Ovary (tissue), 7 donors: ENCODE measurements at regions not wholly inside any gene's neighbourhood (a gene's known extent, or its start where the extent isn't known, plus 50 kb on each side); places are given as distances from the start of the nearest gene placed in this dataset.

Experiments used
- DNase-seq, 5 donors: peaks; one replicate each; pipeline ENCODE4 v3.0.0-alpha.2; 2019 to 2020
- H3K27ac ChIP-seq, 2 donors: fragments of 200-600 bp; one replicate each; pipeline versions ENCODE4 v1.5.1 to v1.8.0; 2019 to 2022
- H3K27me3 ChIP-seq: fragments of 200-600 bp; one replicate; pipeline ENCODE4 v1.8.0; 2022
- H3K36me3 ChIP-seq: fragments of 200-600 bp; sonication (generic); one replicate; pipeline ENCODE4 v1.5.1; 2019
- H3K4me1 ChIP-seq: one replicate; pipeline ENCODE4 v1.8.1; 2013; ENCODE audit warnings: mild to moderate bottlenecking, moderate library complexity; ENCODE audit not compliant: insufficient read depth
- H3K4me3 ChIP-seq: fragments of 200-600 bp; sonication (generic); one replicate; pipeline ENCODE4 v1.5.1; 2017
- H3K9me3 ChIP-seq, 2 donors: fragments of 200-600 bp in 1 of 2; sonication (generic) in 1 of 2; one replicate each; pipeline versions ENCODE4 v1.5.1 to v1.8.1; 2013 to 2019; ENCODE audit warnings: mild to moderate bottlenecking in 1 of 2, moderate library complexity in 1 of 2
- CTCF ChIP-seq, 3 donors: fragments of 450-650 bp in 2 of 3; fragments of 200-600 bp in 1 of 3; IDR thresholded peaks; one replicate each; pipeline versions ENCODE4 v1.5.1 to v1.8.0; 2016 to 2022; ENCODE audit warnings: antibody characterized with exemption in 3 of 3, mild to moderate bottlenecking in 1 of 3
- EP300 ChIP-seq: sonication (generic); formaldehyde crosslinking; IDR thresholded peaks from one replicate; pipeline ENCODE4 v1.6.1; 2017; ENCODE audit warnings: antibody characterized with exemption
- POLR2A ChIP-seq: fragments of 450-650 bp; IDR thresholded peaks from one replicate; pipeline ENCODE4 v1.6.1; 2017; ENCODE audit warnings: antibody characterized with exemption, mild to moderate bottlenecking, moderate library complexity
- WGBS, 3 donors: extraction: QIAGEN DNeasy Blood & Tissue Kit in 1 of 3; methylation state at CpG; one replicate each; pipeline versions ENCODE4 v1.1.5 to v1.1.7; 2013 to 2017; 5-methylcytosine and 5-hydroxymethylcytosine counted together
- intact Hi-C, 4 donors: fragments of 100-400 bp; cut with DNase I; formaldehyde crosslinking; loops; one replicate each; pipeline versions ENCODE4 v1.11.0 to v1.15.1; 2022 to 2023
- donor health status: DM: no; HTN: no; CAD: no; lungs with moderate emphysema.
- donor health status: DM: no; HTN: no; CAD: no.
- donor health status: Bipolar disorder and iron deficiency.
- donor health status: DM: no; HTN: no; CAD: no.
- donor health status: DM: yes; HTN: yes; CAD: no.

DNA sequence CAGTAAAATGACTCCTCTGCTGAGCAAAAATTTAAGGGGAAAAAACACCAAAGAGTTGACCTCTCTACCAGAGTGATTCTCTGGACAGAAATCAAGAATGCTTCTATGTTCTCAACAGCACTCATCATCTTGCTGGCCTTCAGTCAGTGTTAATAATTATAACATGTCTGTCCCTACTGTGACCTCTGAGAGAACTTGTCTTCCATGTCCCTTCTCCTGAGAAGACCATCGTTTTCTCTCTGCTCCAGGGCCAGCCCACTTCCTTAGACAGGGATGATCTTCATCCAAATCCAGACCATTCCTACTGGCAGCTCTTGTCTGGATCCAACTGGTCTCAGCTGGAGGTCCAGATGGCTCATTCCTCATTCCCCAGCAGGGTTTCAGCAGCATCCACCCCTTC is 139.0 kb upstream of the NECTIN3 start:
- TF ChIP-seq EP300: no peak
- no peak for TF ChIP-seq POLR2A
- no peak for TF ChIP-seq CTCF (IDR thresholded peaks at IDR 0.05)
- 58 to 61% (median 60%) methylated on average over 1 of the region's 1 CpG for WGBS, 3 donors
- Histone ChIP-seq H3K27ac (no peak overlapping the region), H3K4me1 (no peaks in the 10 kb centered on the region), H3K27me3 (no peaks in the 10 kb centered on the region), H3K4me3 (no peak overlapping the region), H3K36me3 (no peaks in the 10 kb centered on the region), H3K9me3 (no peaks in the 10 kb centered on the region)
- intact Hi-C loops: no loop called here
- no peak for DNase-seq

- TF ChIP-seq POLR2A (no peak), EP300 (no peak), CTCF (IDR thresholded peaks at IDR 0.05) (no peak)
- H3K9me3 ChIP-seq: no peaks in the 10 kb centered on the region
- H3K27ac ChIP-seq: no peak overlapping the region
- WGBS, 3 donors: 81 to 84% (median 83%) methylated on average over 4 of the region's 4 CpGs
- no peak overlapping the region for H3K4me3 ChIP-seq
- no peaks in the 10 kb centered on the region for H3K27me3 ChIP-seq
- DNase-seq: no peak
- no peaks in the 10 kb centered on the region for H3K36me3 ChIP-seq
- no peaks in the 10 kb centered on the region for H3K4me1 ChIP-seq
- intact Hi-C loops: no loop called here
Observed at GRCh38 chr3:110933821-110934426, 137.7 kb upstream of the NECTIN3 start.

DNA sequence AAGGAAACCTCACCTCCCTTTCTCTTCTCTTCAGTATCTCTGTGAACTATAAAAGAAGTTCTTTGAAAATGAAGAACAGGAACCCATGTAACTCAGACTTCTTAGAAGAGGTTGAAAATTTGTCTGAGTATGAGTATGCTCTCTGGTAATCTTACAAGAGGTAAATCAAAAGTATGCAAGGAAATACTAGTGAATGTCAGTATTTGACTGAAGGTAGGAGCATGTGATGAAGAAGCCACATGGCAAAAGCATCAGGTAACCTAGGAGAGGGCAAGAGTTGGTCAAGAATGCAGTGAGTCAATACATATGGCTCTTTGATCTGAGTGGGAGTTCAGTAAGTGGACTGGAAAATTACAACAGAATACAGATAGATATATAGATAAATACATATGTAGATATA is 133.0 kb upstream of the NECTIN3 start:
- Histone ChIP-seq H3K27ac (no peak overlapping the region), H3K9me3 (no peaks in the 10 kb centered on the region), H3K4me1 (no peaks in the 10 kb centered on the region), H3K27me3 (no peaks in the 10 kb centered on the region), H3K36me3 (no peaks in the 10 kb centered on the region), H3K4me3 (no peak overlapping the region)
- TF ChIP-seq POLR2A (no peak), CTCF (IDR thresholded peaks at IDR 0.05) (no peak), EP300 (no peak)
- intact Hi-C loops: no loop called here
- DNase-seq: no peak

DNA sequence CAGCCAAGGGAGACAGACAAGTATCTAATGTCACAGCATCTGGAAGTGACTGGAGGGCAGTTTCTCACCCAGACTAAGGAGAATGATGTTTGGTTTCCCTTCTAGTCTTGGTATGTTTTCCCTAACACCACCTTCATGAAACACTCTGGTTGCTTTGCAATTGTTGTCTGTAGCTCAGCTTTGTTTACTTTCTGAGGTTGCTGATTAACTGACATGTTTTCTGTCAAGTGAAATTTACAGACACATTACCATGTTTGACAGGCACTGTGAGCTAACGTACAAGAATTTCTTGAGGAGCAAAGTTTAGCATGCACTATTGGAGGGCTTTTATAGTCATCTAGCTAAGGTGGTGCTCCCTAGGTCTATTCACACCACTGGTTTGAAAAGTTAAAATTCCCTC is 131.6 kb upstream of the NECTIN3 start:
- intact Hi-C loops: no loop called here
- no peaks in the 10 kb centered on the region for H3K36me3 ChIP-seq
- WGBS, 3 donors: 42 to 67% (median 64%) methylated on average over 1 of the region's 1 CpG
- TF ChIP-seq CTCF (IDR thresholded peaks at IDR 0.05) (no peak), EP300 (no peak), POLR2A (no peak)
- no peaks in the 10 kb centered on the region for H3K9me3 ChIP-seq
- H3K27ac ChIP-seq: no peak overlapping the region
- no peaks in the 10 kb centered on the region for H3K4me1 ChIP-seq
- no peak overlapping the region for H3K4me3 ChIP-seq
- no peaks in the 10 kb centered on the region for H3K27me3 ChIP-seq
- DNase-seq: no peak

- intact Hi-C loops: no loop called here
- 77 to 94% (median 90%) methylated on average over 1 of the region's 1 CpG for WGBS, 3 donors
- H3K36me3 ChIP-seq: no peaks in the 10 kb centered on the region
- peaks cover 0 to 7% of the 10 kb centered on the region in 2 donors for H3K9me3 ChIP-seq
- DNase-seq: no peak
- no peak overlapping the region for H3K4me3 ChIP-seq
- H3K27me3 ChIP-seq: no peaks in the 10 kb centered on the region
- H3K27ac ChIP-seq: no peak overlapping the region
- TF ChIP-seq POLR2A: no peak
- no peak for TF ChIP-seq EP300
- no peak for TF ChIP-seq CTCF (IDR thresholded peaks at IDR 0.05)
- H3K4me1 ChIP-seq: no peaks in the 10 kb centered on the region
Observed at GRCh38 chr3:110944782-110945181, 126.8 kb upstream of the NECTIN3 start.
